Body of pancreas (tissue), 4 donors: ENCODE measurements at regions not wholly inside any gene's neighbourhood (a gene's known extent, or its start where the extent isn't known, plus 50 kb on each side); places are given as distances from the start of the nearest gene placed in this dataset.

ENCODE experiments used
- CTCF ChIP-seq, 7 experiments: fragments of 450-650 bp in 4 of 7; fragments of 200-600 bp in 3 of 7; sonication (generic) in 3 of 7; IDR thresholded peaks; one replicate each; pipeline ENCODE4 v1.5.1; 2016 to 2019; ENCODE audit warnings: antibody characterized with exemption in 7 of 7
- POLR2A ChIP-seq, 3 donors: fragments of 450-650 bp; IDR thresholded peaks; one replicate each; pipeline ENCODE4 v1.6.1; 2016; ENCODE audit warnings: antibody characterized with exemption in 3 of 3, mild to moderate bottlenecking in 2 of 3

DNA sequence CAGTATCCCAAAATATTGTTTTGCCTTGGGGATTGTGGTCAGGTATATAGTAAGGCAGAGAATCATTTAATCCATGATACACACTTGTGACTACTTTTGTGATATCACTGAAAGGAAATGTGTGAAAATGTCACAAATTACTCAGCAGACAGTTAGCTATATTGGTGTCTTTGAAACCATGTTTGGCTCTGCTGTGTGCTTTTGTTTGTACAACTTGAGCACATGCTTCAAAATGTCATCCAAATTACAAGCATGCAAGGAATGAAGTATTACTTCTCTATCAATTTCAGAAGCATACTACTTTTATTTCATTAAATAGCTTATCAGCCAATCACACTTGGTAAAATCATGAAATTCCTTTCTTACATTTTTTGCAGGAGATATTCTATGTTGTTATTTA lies 619.0 kb upstream of the AGTR1 start:
- TF ChIP-seq POLR2A (IDR thresholded peaks at IDR 0.05) = no peak
- no peak for TF ChIP-seq CTCF (IDR thresholded peaks at IDR 0.05)
